HepG2 (cell line): ENCODE measurements at regions not wholly inside any gene's neighbourhood (a gene's known extent, or its start where the extent isn't known, plus 50 kb on each side); places are given as distances from the start of the nearest gene placed in this dataset.

ENCODE experiments used
- ASH2L ChIP-seq: fragments of 300-600, 200-600 bp; sonication (generic); IDR thresholded peaks from 2 replicates; pipeline ENCODE4 v1.7.0; 2017; ENCODE audit warnings: low read depth, mild to moderate bottlenecking, moderate library complexity, mixed read lengths, low read length; ENCODE audit not compliant: insufficient read length
- CTCF ChIP-seq: sonication (generic); formaldehyde crosslinking; IDR thresholded peaks from 2 replicates; pipeline ENCODE4 v1.5.0; 2020; ENCODE audit warnings: mild to moderate bottlenecking, missing genetic modification reagents, moderate library complexity
- ETV5 ChIP-seq: IDR thresholded peaks from 2 replicates; pipeline ENCODE4 v1.6.1; 2018; ENCODE audit warnings: missing biosample characterization, missing genetic modification reagents, inconsistent platforms, borderline replicate concordance
- ETV6 ChIP-seq: sonication (generic); formaldehyde crosslinking; conservative IDR thresholded peaks from 2 replicates; pipeline ENCODE4 v1.4.0; 2020; ENCODE audit warnings: missing genetic modification reagents
- HMGXB4 ChIP-seq, 2 experiments: sonication (generic) in 1 of 2; formaldehyde crosslinking in 1 of 2; IDR thresholded peaks; 2 replicates each; pipeline versions ENCODE4 v1.4.0 to v1.6.1; 2018 to 2020; ENCODE audit warnings: missing genetic modification reagents in 2 of 2, borderline replicate concordance in 1 of 2, low read depth in 1 of 2, mild to moderate bottlenecking in 1 of 2, missing biosample characterization in 1 of 2
- MTA1 ChIP-seq: sonication (generic); formaldehyde crosslinking; IDR thresholded peaks from 2 replicates; pipeline ENCODE4 v1.4.0; 2020; ENCODE audit warnings: missing genetic modification reagents, mild to moderate bottlenecking, borderline replicate concordance
- PHF8 ChIP-seq: sonication (generic); formaldehyde crosslinking; IDR thresholded peaks from 2 replicates; pipeline ENCODE4 v1.5.0; 2020; ENCODE audit warnings: missing genetic modification reagents
- POLR2AphosphoS2 ChIP-seq: IDR thresholded peaks from 2 replicates; pipeline ENCODE4 v1.6.1; 2011; ENCODE audit warnings: low read depth, low read length, improper control_type of control experiment
- SIN3A ChIP-seq: IDR thresholded peaks from 2 replicates; pipeline ENCODE4 v1.6.1; 2011; ENCODE audit warnings: low read depth, mild to moderate bottlenecking, control low read depth, low read length, borderline replicate concordance
- ZFP91 ChIP-seq: sonication (generic); formaldehyde crosslinking; IDR thresholded peaks from 2 replicates; pipeline ENCODE4 v1.9.0; 2022; ENCODE audit warnings: missing genetic modification reagents, mild to moderate bottlenecking, borderline replicate concordance
- ZNF451 ChIP-seq: sonication (generic); formaldehyde crosslinking; IDR thresholded peaks from 2 replicates; pipeline ENCODE4 v1.5.0; 2020; ENCODE audit warnings: mild to moderate bottlenecking, missing genetic modification reagents

- TF ChIP-seq ZFP91 (CRISPR knock-in tag) = no peak
- TF ChIP-seq CTCF (CRISPR knock-in tag) = no peak
- no peak for TF ChIP-seq ZNF451 (CRISPR knock-in tag)
- TF ChIP-seq HMGXB4 (CRISPR knock-in tag; IDR thresholded peaks at IDR 0.05; ENCODE audit: borderline replicate concordance in 1 of 2, low read depth in 1 of 2) = no peak
- no peak for TF ChIP-seq POLR2AphosphoS2
- TF ChIP-seq PHF8 (CRISPR knock-in tag) = no peak
- TF ChIP-seq ASH2L = no peak
- no peak for TF ChIP-seq ETV5 (CRISPR knock-in tag)
- no peak for TF ChIP-seq ETV6 (CRISPR knock-in tag)
- no peak for TF ChIP-seq SIN3A
- no peak for TF ChIP-seq MTA1
Measured at GRCh38 chr5:108560581-108560980, 178.7 kb upstream of the FBXL17 start.
